GM21423 (cell line): ENCODE measurements at regions not wholly inside any gene's neighbourhood (a gene's known extent, or its start where the extent isn't known, plus 50 kb on each side); places are given as distances from the start of the nearest gene placed in this dataset.

Experiments used
- ATAC-seq: cut with Tn5 transposase; IDR thresholded peaks from one replicate; pipeline ENCODE4 v1.9.1; 2021; ENCODE audit warnings: mild to moderate bottlenecking, moderate library complexity; ENCODE audit not compliant: unreplicated experiment

GRCh38 chr4:29521281-29521680 is 1198.9 kb upstream of the PCDH7 start:
- no peak for ATAC-seq

- no peak for ATAC-seq
These were observed 1183.4 kb upstream of the PCDH7 start for GRCh38 chr4:29536745-29537144.

GRCh38 chr4:29538889-29539646 is 1181.1 kb upstream of the PCDH7 start:
- no peak for ATAC-seq

- no peak for ATAC-seq
These were observed 1179.6 kb upstream of the PCDH7 start for GRCh38 chr4:29540439-29541102.

- no peak for ATAC-seq
These were observed 1178.4 kb upstream of the PCDH7 start for GRCh38 chr4:29541757-29542156.

- ATAC-seq = no peak
These were observed 1170.8 kb upstream of the PCDH7 start for GRCh38 chr4:29549342-29549741.

GRCh38 chr4:29551821-29552220 is 1168.3 kb upstream of the PCDH7 start:
- no peak for ATAC-seq

- no peak for ATAC-seq
These were observed 1166.3 kb upstream of the PCDH7 start for GRCh38 chr4:29553846-29554245.

- ATAC-seq = no peak
These were observed 1161.4 kb upstream of the PCDH7 start for GRCh38 chr4:29558789-29559188.

- no peak for ATAC-seq
These were observed 1160.9 kb upstream of the PCDH7 start for GRCh38 chr4:29559286-29559685.

GRCh38 chr4:29560452-29560851 is 1159.7 kb upstream of the PCDH7 start:
- ATAC-seq = no peak

- no peak for ATAC-seq
These were observed 1154.9 kb upstream of the PCDH7 start for GRCh38 chr4:29565256-29565655.

GRCh38 chr4:29566371-29566770 is 1153.8 kb upstream of the PCDH7 start:
- ATAC-seq = no peak

GRCh38 chr4:29571322-29571721 is 1148.8 kb upstream of the PCDH7 start:
- no peak for ATAC-seq

- ATAC-seq = no peak
These were observed 1141.8 kb upstream of the PCDH7 start for GRCh38 chr4:29578329-29578728.

GRCh38 chr4:29581457-29581856 is 1138.7 kb upstream of the PCDH7 start:
- ATAC-seq = no peak

- no peak for ATAC-seq
These were observed 1131.6 kb upstream of the PCDH7 start for GRCh38 chr4:29588617-29589016.

GRCh38 chr4:29596228-29596627 is 1123.9 kb upstream of the PCDH7 start:
- ATAC-seq = no peak

GRCh38 chr4:29619168-29619567 is 1101.0 kb upstream of the PCDH7 start:
- ATAC-seq = no peak

- no peak for ATAC-seq
These were observed 1088.0 kb upstream of the PCDH7 start for GRCh38 chr4:29632199-29632598.

GRCh38 chr4:29636961-29637360 is 1083.2 kb upstream of the PCDH7 start:
- ATAC-seq = no peak

GRCh38 chr4:29653221-29653620 is 1066.9 kb upstream of the PCDH7 start:
- no peak for ATAC-seq

GRCh38 chr4:29680644-29681043 is 1039.5 kb upstream of the PCDH7 start:
- no peak for ATAC-seq
